HepG2 (cell line): ENCODE measurements at regions not wholly inside any gene's neighbourhood (a gene's known extent, or its start where the extent isn't known, plus 50 kb on each side); places are given as distances from the start of the nearest gene placed in this dataset.

Experiments used
- ATAC-seq: fragments of 200-7000 bp; cut with Tn5 transposase; 3 replicates; pipeline ENCODE4 v1.9.1; 2020; ENCODE audit warnings: mild to moderate bottlenecking, moderate library complexity
- BruUV-seq: library from RNA; stranded (reverse); fragments of 400-500 nt; replicated peaks from 2 replicates; lab custom pipeline; 2021; lab: Mats Ljungman, UMichigan
- CTCF ChIA-PET: fragments of 300-600 bp; formaldehyde crosslinking; extraction: SDS; loops from one replicate; lab custom pipeline; 2021; ENCODE audit warnings: low total read pairs, inconsistent platforms, low intra/inter-chr PET ratio; lab: Yijun Ruan, JAX
- POLR2A ChIA-PET: fragments of 350-600 bp; sonication (Branson Sonifier 250); formaldehyde crosslinking; loops from one replicate; lab custom pipeline; 2020; ENCODE audit warnings: antibody characterized with exemption, inconsistent platforms; lab: Yijun Ruan, JAX
- DNase-seq: peaks from one replicate; pipeline ENCODE4 v3.0.0-alpha.2; 2015; ENCODE audit warnings: low spot score
- FAIRE-seq: peaks from 3 replicates; lab custom pipeline; 2011; peaks lifted over from hg19 to GRCh38; lab: Jason Lieb, UNC
- H2AFZ ChIP-seq: one replicate; pipeline ENCODE4 v1.6.1; 2011; ENCODE audit warnings: low read length, inconsistent platforms
- H3K27ac ChIP-seq: fragments of 300-600 bp; 3 replicates; pipeline ENCODE4 v1.8.0; 2011; ENCODE audit warnings: mixed run types, mild to moderate bottlenecking, mixed read lengths, low read length, inconsistent platforms; ENCODE audit not compliant: insufficient read depth; ENCODE audit errors: extremely low read length
- H3K27me3 ChIP-seq, 2 experiments: fragments of 200-600 bp in 1 of 2; 2 replicates in 1 of 2; 3 replicates in 1 of 2; pipeline versions ENCODE4 v1.6.0 to v1.8.0; 2011; ENCODE audit warnings: low read length in 2 of 2, mild to moderate bottlenecking in 2 of 2, moderate library complexity in 2 of 2, inconsistent platforms in 1 of 2; ENCODE audit not compliant: insufficient read depth in 2 of 2, control insufficient read depth in 1 of 2
- H3K36me3 ChIP-seq, 2 experiments: fragments of 200-600 bp in 1 of 2; replicated peaks in 1 of 2; 2 replicates in 1 of 2; 3 replicates in 1 of 2; pipeline versions ENCODE4 v1.5.1 to v1.8.0; 2011; ENCODE audit warnings: low read length in 2 of 2, inconsistent platforms in 1 of 2; ENCODE audit not compliant: insufficient read depth in 2 of 2, control insufficient read depth in 1 of 2
- H3K4me1 ChIP-seq: 2 replicates; pipeline ENCODE4 v1.5.1; 2012; ENCODE audit warnings: low read length, inconsistent platforms; ENCODE audit not compliant: insufficient read depth
- H3K4me2 ChIP-seq: 2 replicates; pipeline ENCODE4 v1.6.0; 2011; ENCODE audit warnings: low read depth, low read length, inconsistent platforms
- H3K4me3 ChIP-seq, 3 experiments: fragments of 200-600 bp in 1 of 3; sonication (generic), shearing (Covaris generic) in 1 of 3; replicated peaks in 1 of 3; 2 replicates each; pipeline ENCODE4 v1.5.1; 2011 to 2016; ENCODE audit warnings: low read length in 3 of 3, inconsistent platforms in 2 of 3, low read depth in 2 of 3, mild to moderate bottlenecking in 2 of 3, control low read depth in 1 of 3, mixed read lengths in 1 of 3; ENCODE audit not compliant: insufficient read depth in 1 of 3
- H3K79me2 ChIP-seq: one replicate; pipeline ENCODE4 v1.6.1; 2011; ENCODE audit warnings: low read length, inconsistent platforms; ENCODE audit not compliant: insufficient read depth
- H3K9ac ChIP-seq: 2 replicates; pipeline ENCODE4 v1.6.0; 2011; ENCODE audit warnings: mild to moderate bottlenecking, low read depth, low read length, inconsistent platforms; ENCODE audit not compliant: insufficient read depth
- H3K9me3 ChIP-seq: 2 replicates; pipeline ENCODE4 v1.5.1; 2012; ENCODE audit warnings: mild to moderate bottlenecking, low read length
- H4K20me1 ChIP-seq: 2 replicates; pipeline ENCODE4 v1.6.0; 2011; ENCODE audit warnings: inconsistent platforms, mild to moderate bottlenecking, low read length, moderate library complexity; ENCODE audit not compliant: insufficient read depth
- ELF1 ChIP-seq: sonication (generic); formaldehyde crosslinking; IDR thresholded peaks from 2 replicates; pipeline ENCODE4 v1.4.0; 2020; ENCODE audit warnings: missing genetic modification reagents
- FOXM1 ChIP-seq: sonication (generic); formaldehyde crosslinking; IDR thresholded peaks from 2 replicates; pipeline ENCODE4 v1.5.0; 2020; ENCODE audit warnings: missing genetic modification reagents
- IRF2 ChIP-seq: IDR thresholded peaks from 2 replicates; pipeline ENCODE4 v1.6.1; 2018; ENCODE audit warnings: missing genetic modification reagents, missing compliant biosample characterization
- MTA3 ChIP-seq: sonication (generic); formaldehyde crosslinking; IDR thresholded peaks from 2 replicates; pipeline ENCODE4 v1.4.0; 2020; ENCODE audit warnings: missing genetic modification reagents
- NFIB ChIP-seq: sonication (generic); formaldehyde crosslinking; IDR thresholded peaks from 2 replicates; pipeline ENCODE4 v1.9.0; 2021; ENCODE audit warnings: missing genetic modification reagents, mild to moderate bottlenecking, borderline replicate concordance
- SAP130 ChIP-seq: IDR thresholded peaks from 2 replicates; pipeline ENCODE4 v1.6.1; 2016; ENCODE audit warnings: low read depth
- SIX1 ChIP-seq: sonication (generic); formaldehyde crosslinking; IDR thresholded peaks from 2 replicates; pipeline ENCODE4 v1.4.0; 2020; ENCODE audit warnings: missing genetic modification reagents, borderline replicate concordance
- ZBTB38 ChIP-seq: sonication (generic); formaldehyde crosslinking; IDR thresholded peaks from 2 replicates; pipeline ENCODE4 v1.5.1; 2020; ENCODE audit warnings: mild to moderate bottlenecking, missing genetic modification reagents
- ZIK1 ChIP-seq: sonication (generic); formaldehyde crosslinking; IDR thresholded peaks from 2 replicates; pipeline ENCODE4 v1.5.0; 2020; ENCODE audit warnings: mild to moderate bottlenecking, low read depth, missing genetic modification reagents, borderline replicate concordance
- WGBS: methylation state at CpG from one replicate; pipeline ENCODE4 v1.1.6; 2017; ENCODE audit warnings: low lambda C conversion rate; 5-methylcytosine and 5-hydroxymethylcytosine counted together
- in situ Hi-C: cut with HindIII; loops from 2 replicates; pipeline ENCODE4 v1.10.0; 2017; ENCODE audit warnings: low pct_unique_long_range_greater_than_20kb; ENCODE audit not compliant: extremely low pct_ligation_motif_present
- intact Hi-C: fragments of 100-400 bp; cut with micrococcal nuclease; formaldehyde crosslinking; loops from one replicate; pipeline ENCODE4 v1.10.0; 2022; ENCODE audit not compliant: unreplicated experiment
- TF ChIP-seq, protein P1 (sequence below): sonication (generic); formaldehyde crosslinking; IDR thresholded peaks from 2 replicates; pipeline ENCODE4 v1.5.0; 2020; ENCODE audit warnings: missing genetic modification reagents
- TF ChIP-seq, protein P2 (sequence below), 2 experiments: IDR thresholded peaks; 2 replicates each; pipeline ENCODE4 v1.6.1; 2011 to 2012; ENCODE audit warnings: low read length in 2 of 2, borderline replicate concordance in 1 of 2, low read depth in 1 of 2, mild to moderate bottlenecking in 1 of 2, moderate library complexity in 1 of 2
- TF ChIP-seq, protein P3 (sequence below): sonication (generic); formaldehyde crosslinking; IDR thresholded peaks from 2 replicates; pipeline ENCODE4 v1.5.1; 2020; ENCODE audit warnings: missing genetic modification reagents, mild to moderate bottlenecking, borderline replicate concordance
- TF ChIP-seq, protein P4 (sequence below): IDR thresholded peaks from 2 replicates; pipeline ENCODE4 v1.6.1; 2016; ENCODE audit warnings: missing compliant biosample characterization, missing genetic modification reagents, borderline replicate concordance

DNA sequence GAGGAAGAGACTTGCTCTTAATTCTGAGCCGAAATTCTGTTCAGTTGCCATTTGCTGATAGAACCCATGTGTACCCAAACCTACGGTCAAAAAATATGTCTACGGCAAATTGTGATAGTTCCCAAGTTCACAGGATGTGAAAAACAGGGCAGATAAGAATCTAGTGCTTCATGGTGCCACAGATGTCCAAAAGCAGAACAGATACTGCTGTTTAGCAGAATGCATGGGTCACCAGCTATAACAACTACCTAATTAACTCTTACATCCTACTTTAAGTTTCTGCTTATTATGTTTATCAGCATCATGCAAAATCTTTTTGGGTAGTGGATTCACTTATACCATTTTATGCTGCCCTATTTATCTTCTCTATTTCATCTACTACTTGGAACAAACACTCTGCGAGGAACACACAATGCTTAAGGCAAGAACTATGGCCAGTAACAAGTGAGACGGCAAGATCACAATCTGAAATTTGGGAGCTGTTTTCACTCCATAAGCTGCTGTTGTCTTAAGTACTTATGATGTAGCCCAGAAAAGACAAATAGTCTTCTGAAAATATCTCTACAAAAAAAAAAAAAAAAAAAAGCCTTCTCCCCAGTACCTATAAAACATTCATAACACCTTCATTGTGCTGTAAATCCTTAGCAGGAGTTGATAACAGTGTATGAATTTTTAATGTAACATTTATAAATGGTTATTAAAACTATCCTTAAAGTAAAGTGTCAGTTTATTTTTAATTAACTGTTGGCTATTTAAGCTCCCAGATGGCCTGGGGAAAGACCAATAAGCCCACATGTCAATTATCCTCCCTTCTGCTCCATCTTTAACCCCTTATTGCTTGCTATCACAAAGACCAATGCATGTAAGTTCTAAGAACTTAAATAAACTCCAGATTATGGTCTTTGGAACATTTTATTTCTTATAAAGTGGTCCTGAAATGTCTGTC lies 232.3 kb downstream of the TLR4 start (continued):
- no peak for TF ChIP-seq ZIK1
- TF ChIP-seq FOXM1 (CRISPR knock-in tag): no peak
- TF ChIP-seq IRF2 (CRISPR knock-in tag): no peak
- TF ChIP-seq, protein P1, sequence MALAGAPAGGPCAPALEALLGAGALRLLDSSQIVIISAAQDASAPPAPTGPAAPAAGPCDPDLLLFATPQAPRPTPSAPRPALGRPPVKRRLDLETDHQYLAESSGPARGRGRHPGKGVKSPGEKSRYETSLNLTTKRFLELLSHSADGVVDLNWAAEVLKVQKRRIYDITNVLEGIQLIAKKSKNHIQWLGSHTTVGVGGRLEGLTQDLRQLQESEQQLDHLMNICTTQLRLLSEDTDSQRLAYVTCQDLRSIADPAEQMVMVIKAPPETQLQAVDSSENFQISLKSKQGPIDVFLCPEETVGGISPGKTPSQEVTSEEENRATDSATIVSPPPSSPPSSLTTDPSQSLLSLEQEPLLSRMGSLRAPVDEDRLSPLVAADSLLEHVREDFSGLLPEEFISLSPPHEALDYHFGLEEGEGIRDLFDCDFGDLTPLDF (CRISPR knock-in tag): no peak
- TF ChIP-seq NFIB (CRISPR knock-in tag): no peak
- TF ChIP-seq, protein P2, sequence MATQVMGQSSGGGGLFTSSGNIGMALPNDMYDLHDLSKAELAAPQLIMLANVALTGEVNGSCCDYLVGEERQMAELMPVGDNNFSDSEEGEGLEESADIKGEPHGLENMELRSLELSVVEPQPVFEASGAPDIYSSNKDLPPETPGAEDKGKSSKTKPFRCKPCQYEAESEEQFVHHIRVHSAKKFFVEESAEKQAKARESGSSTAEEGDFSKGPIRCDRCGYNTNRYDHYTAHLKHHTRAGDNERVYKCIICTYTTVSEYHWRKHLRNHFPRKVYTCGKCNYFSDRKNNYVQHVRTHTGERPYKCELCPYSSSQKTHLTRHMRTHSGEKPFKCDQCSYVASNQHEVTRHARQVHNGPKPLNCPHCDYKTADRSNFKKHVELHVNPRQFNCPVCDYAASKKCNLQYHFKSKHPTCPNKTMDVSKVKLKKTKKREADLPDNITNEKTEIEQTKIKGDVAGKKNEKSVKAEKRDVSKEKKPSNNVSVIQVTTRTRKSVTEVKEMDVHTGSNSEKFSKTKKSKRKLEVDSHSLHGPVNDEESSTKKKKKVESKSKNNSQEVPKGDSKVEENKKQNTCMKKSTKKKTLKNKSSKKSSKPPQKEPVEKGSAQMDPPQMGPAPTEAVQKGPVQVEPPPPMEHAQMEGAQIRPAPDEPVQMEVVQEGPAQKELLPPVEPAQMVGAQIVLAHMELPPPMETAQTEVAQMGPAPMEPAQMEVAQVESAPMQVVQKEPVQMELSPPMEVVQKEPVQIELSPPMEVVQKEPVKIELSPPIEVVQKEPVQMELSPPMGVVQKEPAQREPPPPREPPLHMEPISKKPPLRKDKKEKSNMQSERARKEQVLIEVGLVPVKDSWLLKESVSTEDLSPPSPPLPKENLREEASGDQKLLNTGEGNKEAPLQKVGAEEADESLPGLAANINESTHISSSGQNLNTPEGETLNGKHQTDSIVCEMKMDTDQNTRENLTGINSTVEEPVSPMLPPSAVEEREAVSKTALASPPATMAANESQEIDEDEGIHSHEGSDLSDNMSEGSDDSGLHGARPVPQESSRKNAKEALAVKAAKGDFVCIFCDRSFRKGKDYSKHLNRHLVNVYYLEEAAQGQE (IDR thresholded peaks at IDR 0.05; ENCODE audit: borderline replicate concordance in 1 of 2, low read depth in 1 of 2, low read length in 2 of 2): no peak
- TF ChIP-seq MTA3 (CRISPR knock-in tag): no peak

DNA sequence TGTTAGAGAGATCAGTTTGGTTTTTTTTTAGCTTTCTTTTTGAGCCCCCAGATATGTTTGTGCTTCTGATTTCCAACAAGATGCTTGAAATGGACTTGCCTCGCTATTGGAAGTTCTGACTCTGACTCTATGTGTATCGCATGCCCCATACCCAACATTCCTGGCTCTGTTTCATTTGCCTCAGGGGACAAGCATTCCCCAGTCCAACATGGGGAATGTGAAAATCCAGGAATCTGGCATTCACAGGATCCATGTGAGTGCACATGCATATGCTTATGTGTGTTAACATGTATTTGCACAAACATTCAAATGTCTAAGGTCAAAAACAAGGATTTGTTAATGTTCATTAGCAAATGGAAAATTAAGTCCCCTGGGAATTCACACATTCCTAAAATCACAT lies 233.9 kb downstream of the TLR4 start:
- no peak overlapping the region for H2AFZ ChIP-seq
- in situ Hi-C loops (no loop called here), intact Hi-C loops (no loop called here)
- no peaks in the 10 kb centered on the region for H3K27me3 ChIP-seq
- no peak overlapping the region for H3K4me2 ChIP-seq
- H4K20me1 ChIP-seq: no peaks in the 10 kb centered on the region
- ATAC-seq (no peak), DNase-seq (no peak), FAIRE-seq (no peak)
- H3K9ac ChIP-seq: no peak overlapping the region
- H3K4me3 ChIP-seq: no peak overlapping the region
- no TSS peak for BruUV-seq
- CTCF ChIA-PET: no interaction called here
- H3K36me3 ChIP-seq: no peaks in the 10 kb centered on the region
- H3K79me2 ChIP-seq: no peaks in the 10 kb centered on the region
- POLR2A ChIA-PET: no interaction called here
- no peaks in the 10 kb centered on the region for H3K4me1 ChIP-seq
- H3K27ac ChIP-seq: no peak overlapping the region
- peaks cover 47% of the 10 kb centered on the region for H3K9me3 ChIP-seq
- WGBS: 19% methylated on average over 2 of the region's 2 CpGs
- TF ChIP-seq, protein P3, sequence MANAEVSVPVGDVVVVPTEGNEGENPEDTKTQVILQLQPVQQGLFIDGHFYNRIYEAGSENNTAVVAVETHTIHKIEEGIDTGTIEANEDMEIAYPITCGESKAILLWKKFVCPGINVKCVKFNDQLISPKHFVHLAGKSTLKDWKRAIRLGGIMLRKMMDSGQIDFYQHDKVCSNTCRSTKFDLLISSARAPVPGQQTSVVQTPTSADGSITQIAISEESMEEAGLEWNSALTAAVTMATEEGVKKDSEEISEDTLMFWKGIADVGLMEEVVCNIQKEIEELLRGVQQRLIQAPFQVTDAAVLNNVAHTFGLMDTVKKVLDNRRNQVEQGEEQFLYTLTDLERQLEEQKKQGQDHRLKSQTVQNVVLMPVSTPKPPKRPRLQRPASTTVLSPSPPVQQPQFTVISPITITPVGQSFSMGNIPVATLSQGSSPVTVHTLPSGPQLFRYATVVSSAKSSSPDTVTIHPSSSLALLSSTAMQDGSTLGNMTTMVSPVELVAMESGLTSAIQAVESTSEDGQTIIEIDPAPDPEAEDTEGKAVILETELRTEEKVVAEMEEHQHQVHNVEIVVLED: no peak
- TF ChIP-seq ZBTB38 (CRISPR knock-in tag): no peak
- TF ChIP-seq SIX1 (CRISPR knock-in tag): no peak
- no peak for TF ChIP-seq SAP130
- TF ChIP-seq, protein P4, sequence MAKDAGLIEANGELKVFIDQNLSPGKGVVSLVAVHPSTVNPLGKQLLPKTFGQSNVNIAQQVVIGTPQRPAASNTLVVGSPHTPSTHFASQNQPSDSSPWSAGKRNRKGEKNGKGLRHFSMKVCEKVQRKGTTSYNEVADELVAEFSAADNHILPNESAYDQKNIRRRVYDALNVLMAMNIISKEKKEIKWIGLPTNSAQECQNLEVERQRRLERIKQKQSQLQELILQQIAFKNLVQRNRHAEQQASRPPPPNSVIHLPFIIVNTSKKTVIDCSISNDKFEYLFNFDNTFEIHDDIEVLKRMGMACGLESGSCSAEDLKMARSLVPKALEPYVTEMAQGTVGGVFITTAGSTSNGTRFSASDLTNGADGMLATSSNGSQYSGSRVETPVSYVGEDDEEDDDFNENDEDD (CRISPR knock-in tag): no peak
- TF ChIP-seq ELF1 (CRISPR knock-in tag): no peak
